Peyer's patch (tissue), 4 donors: ENCODE measurements at regions not wholly inside any gene's neighbourhood (a gene's known extent, or its start where the extent isn't known, plus 50 kb on each side); places are given as distances from the start of the nearest gene placed in this dataset.

Experiments used
- CTCF ChIP-seq, 6 experiments: fragments of 450-650 bp in 4 of 6; fragments of 200-600 bp in 2 of 6; sonication (generic) in 1 of 6; IDR thresholded peaks; one replicate each; pipeline ENCODE4 v1.5.1; 2017 to 2019; ENCODE audit warnings: antibody characterized with exemption in 6 of 6, mild to moderate bottlenecking in 3 of 6, moderate library complexity in 1 of 6
- POLR2A ChIP-seq, 2 donors: fragments of 450-650 bp; IDR thresholded peaks; one replicate each; pipeline ENCODE4 v1.5.1; 2017; ENCODE audit warnings: antibody characterized with exemption in 2 of 2, mild to moderate bottlenecking in 2 of 2, moderate library complexity in 2 of 2

- no peak for TF ChIP-seq CTCF (IDR thresholded peaks at IDR 0.05)
- no peak for TF ChIP-seq POLR2A (IDR thresholded peaks at IDR 0.05)
These were observed 473.3 kb upstream of the NR2F2 start for GRCh38 chr15:95857124-95857757.
